8988T (cell line): ENCODE measurements at regions not wholly inside any gene's neighbourhood (a gene's known extent, or its start where the extent isn't known, plus 50 kb on each side); places are given as distances from the start of the nearest gene placed in this dataset.
A peak's percentile ranks its signal among the peaks of the same experiment; 100 is the strongest.
"Not testable (repeated sequence)": the region's sequence is repeated elsewhere in the genome, so short reads cannot be mapped to it uniquely, and the experiment has no call there.

Experiments
- DNase-seq: peaks from one replicate; pipeline ENCODE4 v3.0.0; 2011

GRCh38 chr3:127412578-127413317, 124.9 kb upstream of the PRR20G start:
- DNase-seq, result no peak

- DNase-seq, result not testable (repeated sequence)
Observed at GRCh38 chr3:127411875-127412274, 124.0 kb upstream of the PRR20G start.

DNA sequence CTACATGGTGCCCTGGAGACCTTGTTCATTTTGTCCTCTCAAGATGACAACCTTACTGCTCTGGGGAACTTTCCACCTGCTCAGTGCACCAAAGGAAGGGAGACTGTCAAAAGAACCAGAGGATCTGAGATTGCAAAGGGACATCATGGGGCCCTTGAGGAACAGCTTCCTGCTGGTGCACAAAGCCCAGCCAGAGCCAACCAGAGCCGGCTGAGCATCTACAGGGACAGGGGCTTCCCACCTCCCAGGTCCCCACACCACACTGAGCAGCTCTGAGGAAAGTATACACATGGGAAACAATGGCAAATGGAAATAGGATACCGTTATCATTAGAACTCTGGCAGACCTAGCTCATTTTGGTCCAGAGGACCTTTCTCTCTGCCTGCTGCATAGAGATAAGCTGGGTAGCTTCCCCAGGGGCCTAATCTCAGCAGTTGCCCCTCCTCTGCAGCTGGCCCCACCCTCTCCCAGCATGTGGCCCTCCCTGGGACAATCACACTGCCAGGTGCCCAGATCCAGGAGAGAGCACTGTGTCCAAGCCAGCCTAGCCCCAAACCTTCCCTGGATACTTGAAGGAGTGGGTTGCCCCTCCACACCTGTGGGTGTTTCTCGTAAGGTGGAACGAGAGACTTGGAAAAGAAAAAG, 123.4 kb upstream of the PRR20G start:
- no peak for DNase-seq

DNA sequence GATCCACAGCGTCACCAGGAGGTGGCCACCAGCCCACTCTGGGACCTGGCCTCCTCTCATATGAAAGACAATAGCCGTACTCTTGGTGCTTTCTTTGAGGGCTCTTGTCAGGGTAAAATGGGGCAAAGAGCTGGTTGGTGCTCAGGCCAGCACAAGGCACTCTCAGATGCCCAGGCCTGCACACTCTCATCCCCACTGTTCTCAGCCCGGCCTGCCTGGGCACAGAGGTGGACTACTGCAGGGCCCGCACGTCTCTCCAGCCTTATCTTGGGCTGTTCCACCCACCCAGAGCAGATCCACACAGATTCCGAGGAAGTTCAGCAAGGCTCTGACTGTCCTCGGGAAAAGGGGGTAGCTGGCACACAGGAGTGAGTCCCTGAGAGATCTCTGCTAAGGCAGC, 122.8 kb upstream of the PRR20G start:
- DNase-seq, result no peak

- no peak for DNase-seq
Observed at GRCh38 chr3:127410137-127410488, 122.3 kb upstream of the PRR20G start.

- DNase-seq, result no peak
Observed at GRCh38 chr3:127409421-127410136, 121.7 kb upstream of the PRR20G start.

GRCh38 chr3:127408684-127409420, 121.0 kb upstream of the PRR20G start:
- DNase-seq, result no peak

DNA sequence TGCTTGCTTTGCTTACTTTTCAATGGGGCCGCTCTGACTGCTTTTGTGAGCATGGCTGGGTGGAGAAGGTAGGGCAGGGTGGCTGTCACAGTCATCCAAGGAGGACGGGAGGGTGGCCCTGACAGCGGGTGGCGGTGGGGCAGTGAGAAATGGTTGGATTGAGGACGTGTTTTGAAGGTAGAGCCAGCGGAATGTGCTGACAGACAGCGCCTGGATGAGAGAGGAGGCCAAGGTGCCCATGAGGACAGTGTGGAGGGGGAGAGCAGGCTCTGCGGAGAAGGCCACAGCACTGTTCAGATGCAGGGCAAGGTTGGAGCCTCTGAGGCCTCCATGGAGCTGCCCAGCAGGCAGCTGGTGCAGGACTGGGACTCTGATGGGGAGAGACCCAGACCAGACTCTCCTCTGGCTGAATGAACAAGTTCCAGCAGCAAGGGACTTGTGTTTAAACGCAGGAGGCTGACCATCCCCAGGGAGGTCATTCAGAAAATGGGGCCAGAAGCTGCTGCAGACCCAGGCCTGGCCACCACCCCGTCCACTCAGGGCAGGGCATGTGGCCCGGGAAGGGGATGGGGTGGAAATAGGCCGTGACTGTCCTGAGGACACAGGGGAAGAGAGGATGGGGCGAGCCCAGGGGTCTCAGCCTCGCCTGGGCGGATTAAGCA, 120.3 kb upstream of the PRR20G start:
- DNase-seq, result no peak

GRCh38 chr3:127407026-127407939, 119.4 kb upstream of the PRR20G start:
- DNase-seq, result no peak

DNA sequence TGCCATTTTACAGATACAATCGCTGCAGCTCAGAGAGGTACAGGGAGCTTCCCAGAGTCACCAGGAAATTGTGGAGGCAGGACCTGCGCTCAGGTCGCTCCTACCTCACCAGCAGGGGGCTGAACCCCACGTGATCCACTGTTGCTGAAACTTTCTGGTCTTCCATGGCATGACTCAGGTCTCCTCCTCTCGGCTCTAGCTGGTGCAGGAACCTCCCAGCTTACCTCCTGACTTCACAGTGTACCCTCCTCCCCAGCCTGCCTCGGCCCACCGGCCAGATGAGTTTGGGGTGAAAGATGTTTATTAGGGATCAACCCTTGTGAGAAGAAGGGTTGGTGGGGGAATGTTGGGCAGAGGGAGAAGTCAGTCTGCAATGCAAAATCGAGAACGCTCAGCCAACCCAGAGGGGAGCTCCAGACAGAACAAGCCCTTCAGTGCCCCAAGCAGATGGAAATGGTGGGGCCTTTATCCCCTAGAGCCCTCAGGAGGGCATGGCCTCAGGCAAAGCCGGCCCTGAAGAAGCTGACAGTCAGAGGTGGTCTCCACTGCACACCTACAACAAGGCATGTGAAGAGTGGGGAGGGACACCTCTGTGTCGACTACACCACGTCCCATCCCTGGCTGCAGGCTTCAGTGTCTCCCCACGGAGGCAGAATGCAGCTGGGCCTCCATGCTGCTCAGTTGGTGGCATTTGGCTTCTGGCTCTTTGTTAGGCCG, 118.6 kb upstream of the PRR20G start:
- peak; percentile 59 for DNase-seq

DNA sequence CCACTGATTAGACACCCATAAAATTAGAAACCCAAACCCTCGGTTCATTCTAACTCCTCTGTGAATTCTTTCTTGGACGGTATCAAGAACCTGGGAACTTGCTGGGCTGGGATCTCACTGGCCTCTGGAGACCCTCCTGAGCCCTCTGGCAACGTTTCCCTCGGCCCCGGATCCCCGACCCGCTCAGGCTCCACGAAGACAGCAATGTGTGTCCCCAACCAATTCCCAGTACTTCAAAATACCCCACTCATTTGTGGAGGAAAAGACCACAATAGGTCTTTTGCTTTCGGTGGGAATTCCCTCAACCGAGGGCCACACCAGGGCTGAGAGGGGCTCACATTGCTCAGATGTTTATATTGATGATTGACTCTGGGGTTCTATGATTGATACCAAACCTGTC, 117.9 kb upstream of the PRR20G start:
- no peak for DNase-seq

GRCh38 chr3:127405010-127405598, 117.3 kb upstream of the PRR20G start:
- DNase-seq, result no peak

GRCh38 chr3:127404221-127405009, 116.6 kb upstream of the PRR20G start:
- no peak for DNase-seq

DNA sequence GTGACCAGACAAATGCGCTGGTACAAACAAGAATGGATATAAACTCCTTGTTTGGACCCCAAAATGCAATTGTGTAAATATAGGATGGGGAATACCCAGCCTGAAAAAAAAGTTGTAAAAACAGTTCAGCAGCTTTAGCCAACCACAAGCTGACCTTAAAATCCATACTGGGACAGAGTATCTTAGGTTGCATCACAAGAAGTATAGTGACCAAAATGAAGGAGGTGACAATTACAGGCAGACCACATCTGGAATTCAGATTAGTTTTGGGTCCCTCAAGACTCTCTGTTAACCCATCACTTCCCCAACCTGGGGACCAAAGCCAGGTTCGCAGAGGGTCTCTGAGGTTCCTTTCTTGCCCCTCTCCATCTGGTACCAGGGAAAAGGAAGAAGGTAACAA, 115.9 kb upstream of the PRR20G start:
- DNase-seq, result no peak

DNA sequence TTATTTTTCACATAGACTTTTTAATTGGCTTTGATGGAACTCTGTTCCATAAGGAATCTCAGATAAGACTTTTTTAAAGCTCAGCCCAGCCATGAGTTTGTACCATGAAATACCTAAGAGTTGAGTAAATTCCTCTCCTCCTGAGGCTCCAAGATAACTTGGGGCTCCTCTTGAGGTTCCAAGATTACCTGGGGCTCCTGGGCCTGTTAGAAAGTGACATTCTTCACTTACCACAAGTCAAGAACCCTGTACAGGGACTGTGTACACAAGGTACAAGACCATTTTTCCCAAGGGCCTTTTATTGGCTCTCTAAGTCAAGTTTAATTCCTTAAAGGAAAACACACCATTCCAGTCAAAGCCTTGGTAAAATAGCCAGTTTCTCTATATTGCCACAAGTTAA, 111.3 kb upstream of the PRR20G start:
- no peak for DNase-seq

GRCh38 chr3:127396473-127396872, 108.6 kb upstream of the PRR20G start:
- no peak for DNase-seq

DNA sequence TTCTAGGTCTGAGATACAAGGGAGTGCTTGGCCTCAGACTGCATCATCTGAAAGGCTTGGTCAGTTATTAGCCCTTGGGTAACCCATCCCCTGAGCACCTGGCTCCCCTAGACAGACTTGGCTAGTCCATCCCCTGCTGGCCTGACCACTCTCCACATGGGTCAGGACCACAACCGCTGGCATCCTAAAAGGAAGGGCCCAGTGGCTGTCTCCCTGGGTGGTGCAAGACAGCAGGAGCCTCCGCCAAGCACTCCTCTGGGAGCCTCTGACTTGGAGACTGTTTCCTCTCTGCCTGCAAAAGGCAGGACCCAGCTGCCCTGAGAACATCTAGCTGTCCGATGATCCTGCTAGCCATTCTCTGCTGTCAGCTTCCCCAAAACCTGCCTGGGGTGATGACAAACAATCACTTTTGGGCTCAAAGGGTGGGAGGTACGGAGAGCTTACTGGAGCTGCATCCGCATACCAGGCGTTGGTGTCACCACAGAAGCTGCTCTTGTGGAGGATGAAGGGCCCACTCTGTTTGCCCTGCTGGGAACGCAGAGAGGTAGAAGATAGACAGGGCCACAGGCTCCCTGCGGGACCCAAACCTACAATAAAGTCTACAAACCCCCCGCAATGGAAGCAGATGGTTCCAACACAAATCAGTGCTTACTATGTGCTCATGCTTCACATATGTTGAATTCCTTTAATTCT, 108.0 kb upstream of the PRR20G start:
- no peak for DNase-seq

GRCh38 chr3:127394984-127395662, 107.3 kb upstream of the PRR20G start:
- DNase-seq, result no peak

DNA sequence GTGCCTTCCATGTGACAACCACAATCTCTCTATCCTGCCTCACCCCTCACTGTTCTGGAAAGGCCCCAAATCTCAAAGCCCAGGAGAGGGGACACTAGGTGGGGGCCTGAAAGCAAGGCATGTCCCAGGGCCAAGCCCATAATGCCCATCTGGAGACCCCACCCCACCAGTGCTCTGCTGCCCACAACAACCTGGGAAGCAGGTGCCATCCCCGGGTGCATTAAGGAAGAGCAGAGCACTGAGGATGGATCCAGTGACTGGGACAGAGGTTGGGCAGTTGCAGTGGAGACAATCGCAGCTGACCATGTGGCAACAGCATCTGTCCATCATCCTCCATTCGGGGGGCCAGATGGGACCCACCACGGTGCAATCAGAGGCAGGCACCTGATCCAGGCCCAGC, 106.2 kb upstream of the PRR20G start:
- no peak for DNase-seq
